B cell (primary cell): ENCODE measurements at regions not wholly inside any gene's neighbourhood (a gene's known extent, or its start where the extent isn't known, plus 50 kb on each side); places are given as distances from the start of the nearest gene placed in this dataset.
"Not testable (repeated sequence)": the region's sequence is repeated elsewhere in the genome, so short reads cannot be mapped to it uniquely, and the experiment has no call there.

ENCODE experiments used
- ATAC-seq: fragments of 200-7000 bp; cut with Tn5 transposase; one replicate; pipeline ENCODE4 v1.10.0; 2021; ENCODE audit warnings: low read depth, mild to moderate bottlenecking, moderate number of reproducible peaks, moderate library complexity
- CTCF ChIA-PET: fragments of 350-600 bp; sonication (Branson Sonifier 250); formaldehyde crosslinking; loops from one replicate; lab custom pipeline; 2021; ENCODE audit warnings: antibody characterized with exemption, inconsistent platforms; lab: Charles Lee
- POLR2A ChIA-PET: fragments of 350-600 bp; sonication (Branson Sonifier 250); formaldehyde crosslinking; loops from one replicate; lab custom pipeline; 2021; ENCODE audit warnings: antibody characterized with exemption; lab: Charles Lee
- DNase-seq: peaks from one replicate; pipeline ENCODE4 v3.0.0; 2013
- H2AFZ ChIP-seq: 2 replicates; pipeline ENCODE4 v1.6.1; 2012; ENCODE audit warnings: mild to moderate bottlenecking, low read depth, low read length; ENCODE audit not compliant: insufficient read depth, poor library complexity, severe bottlenecking
- H3K27ac ChIP-seq, 2 donors: 1 replicate in 1 of 2; 2 replicates in 1 of 2; pipeline ENCODE4 v1.5.1; 2012 to 2013; ENCODE audit warnings: low read length in 2 of 2, mild to moderate bottlenecking in 2 of 2, moderate library complexity in 1 of 2
- H3K27me3 ChIP-seq, 4 experiments: fragments of 200-600 bp in 1 of 4; sonication (generic) in 1 of 4; replicated peaks in 1 of 4; 1 replicate in 2 of 4; 2 replicates in 2 of 4; pipeline versions ENCODE4 v1.6.1 to v1.7.0; 2013 to 2016; ENCODE audit warnings: low read length in 3 of 4, mild to moderate bottlenecking in 2 of 4, mixed read lengths in 1 of 4, moderate library complexity in 1 of 4; ENCODE audit not compliant: insufficient read depth in 4 of 4, control insufficient read depth in 3 of 4; ENCODE audit errors: control extremely low read depth in 1 of 4
- H3K36me3 ChIP-seq, 2 experiments: replicated peaks in 1 of 2; 1 replicate in 1 of 2; 2 replicates in 1 of 2; pipeline versions ENCODE4 v1.6.1 to v1.7.1; 2013; ENCODE audit warnings: low read length in 1 of 2; ENCODE audit not compliant: insufficient read depth in 2 of 2, control insufficient read depth in 1 of 2; ENCODE audit errors: control extremely low read depth in 1 of 2, extremely low read depth in 1 of 2
- H3K4me1 ChIP-seq, 2 donors: fragments of 200-600 bp in 1 of 2; sonication (generic) in 1 of 2; 1 replicate in 1 of 2; 2 replicates in 1 of 2; pipeline versions ENCODE4 v1.5.1 to v1.6.1; 2013 to 2017; ENCODE audit warnings: low read length in 2 of 2; ENCODE audit not compliant: control insufficient read depth in 2 of 2, insufficient read depth in 2 of 2
- H3K4me2 ChIP-seq: replicated peaks from 2 replicates; pipeline ENCODE3; 2012; ENCODE audit warnings: mild to moderate bottlenecking, low read depth, low read length; ENCODE audit not compliant: poor library complexity, severe bottlenecking
- H3K4me3 ChIP-seq, 5 experiments: fragments of 200-600 bp in 1 of 5; sonication (generic) in 1 of 5; 1 replicate in 3 of 5; 2 replicates in 2 of 5; pipeline versions ENCODE4 v1.5.1 to v1.7.0; 2011 to 2016; ENCODE audit warnings: low read length in 4 of 5, mild to moderate bottlenecking in 4 of 5, low read depth in 2 of 5, control low read depth in 1 of 5, moderate library complexity in 1 of 5; ENCODE audit not compliant: insufficient read depth in 1 of 5; ENCODE audit errors: control extremely low read depth in 1 of 5, extremely low read depth in 1 of 5
- H3K79me2 ChIP-seq: fragments of 200-600 bp; sonication (generic); one replicate; pipeline ENCODE4 v1.6.0; 2016; ENCODE audit warnings: low read length; ENCODE audit not compliant: control insufficient read depth, insufficient read depth
- H3K9ac ChIP-seq: fragments of 200-600 bp; sonication (generic); 2 replicates; pipeline ENCODE4 v1.6.1; 2017; ENCODE audit warnings: mild to moderate bottlenecking, low read length, moderate library complexity
- H3K9me3 ChIP-seq, 3 donors: one replicate each; pipeline versions ENCODE4 v1.6.1 to v1.7.1; 2013; ENCODE audit warnings: low read length in 2 of 3; ENCODE audit not compliant: control insufficient read depth in 2 of 3, insufficient read depth in 1 of 3; ENCODE audit errors: control extremely low read depth in 1 of 3
- H4K20me1 ChIP-seq: 2 replicates; pipeline ENCODE4 v1.6.0; 2012; ENCODE audit warnings: mild to moderate bottlenecking, low read length; ENCODE audit not compliant: insufficient read depth, control insufficient read depth, poor library complexity, severe bottlenecking
- H3K27ac Mint-ChIP-seq: one replicate; pipeline ENCODE4 v1.8.0; 2021; ENCODE audit warnings: mixed read lengths
- H3K27me3 Mint-ChIP-seq: one replicate; pipeline ENCODE4 v1.8.0; 2021; ENCODE audit warnings: mixed read lengths
- H3K4me1 Mint-ChIP-seq: one replicate; pipeline ENCODE4 v1.8.0; 2021; ENCODE audit warnings: mixed read lengths
- H3K4me3 Mint-ChIP-seq: one replicate; pipeline ENCODE4 v1.8.0; 2021; ENCODE audit warnings: mixed read lengths
- H3K9me3 Mint-ChIP-seq: one replicate; pipeline ENCODE4 v1.8.0; 2022; ENCODE audit warnings: mixed read lengths; ENCODE audit not compliant: insufficient read depth
- EZH2 ChIP-seq: IDR thresholded peaks from 2 replicates; pipeline ENCODE4 v1.6.1; 2012; ENCODE audit warnings: borderline replicate concordance, low read depth, mild to moderate bottlenecking, moderate library complexity, low read length; ENCODE audit not compliant: insufficient read depth, poor library complexity, severe bottlenecking
- WGBS: methylation state at CpG from one replicate; pipeline ENCODE4 v1.1.5; 2013; ENCODE audit warnings: missing lambda C conversion rate; ENCODE audit not compliant: insufficient coverage; 5-methylcytosine and 5-hydroxymethylcytosine counted together
- intact Hi-C: fragments of 100-400 bp; cut with micrococcal nuclease; formaldehyde crosslinking; loops from one replicate; pipeline ENCODE4 v1.10.0; 2022
- TF ChIP-seq, protein P1 (sequence below): fragments of 200-600 bp; IDR thresholded peaks from one replicate; pipeline ENCODE4 v1.8.0; 2022; ENCODE audit warnings: antibody characterized with exemption, mild to moderate bottlenecking

DNA sequence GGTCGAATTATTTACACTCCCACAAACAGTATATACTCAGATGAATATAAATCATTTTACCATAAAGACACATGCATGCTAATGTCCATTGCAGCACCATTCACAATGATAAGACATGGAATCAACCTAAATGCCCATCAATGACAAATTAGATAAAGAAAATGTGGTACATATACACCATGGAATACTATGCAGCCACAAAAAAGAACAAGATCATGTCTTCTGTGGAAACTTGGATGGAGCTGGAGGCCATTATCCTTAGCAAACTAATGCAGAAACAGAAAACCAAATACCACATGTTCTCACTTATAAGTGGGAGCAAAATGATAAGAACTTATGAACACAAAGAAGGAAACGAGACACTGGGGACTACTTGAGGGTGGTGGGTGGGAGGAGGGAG is 125.3 kb downstream of the CD83 start:
- H3K27me3 ChIP-seq, H3K4me3 Mint-ChIP-seq, DNase-seq, intact Hi-C loops, H3K9me3 Mint-ChIP-seq, H3K36me3 ChIP-seq, H3K27ac ChIP-seq, H3K79me2 ChIP-seq, H3K4me2 ChIP-seq, H3K9ac ChIP-seq, H3K27ac Mint-ChIP-seq, H3K9me3 ChIP-seq, H3K27me3 Mint-ChIP-seq, H4K20me1 ChIP-seq, H3K4me3 ChIP-seq, CTCF ChIA-PET, H2AFZ ChIP-seq, ATAC-seq: not testable (repeated sequence)
- peaks cover 16 to 21% of the 10 kb centered on the region in 2 donors for H3K4me1 ChIP-seq
- POLR2A ChIA-PET = interaction anchor here (0.6 kb wide), 1 partner anchor 9 kb away, joined by 4 read pairs; no protein-coding TSS in a partner anchor
- peaks cover 26% of the 10 kb centered on the region for H3K4me1 Mint-ChIP-seq
- WGBS = no CpG with 5 or more reads among the region's 2 CpGs

DNA sequence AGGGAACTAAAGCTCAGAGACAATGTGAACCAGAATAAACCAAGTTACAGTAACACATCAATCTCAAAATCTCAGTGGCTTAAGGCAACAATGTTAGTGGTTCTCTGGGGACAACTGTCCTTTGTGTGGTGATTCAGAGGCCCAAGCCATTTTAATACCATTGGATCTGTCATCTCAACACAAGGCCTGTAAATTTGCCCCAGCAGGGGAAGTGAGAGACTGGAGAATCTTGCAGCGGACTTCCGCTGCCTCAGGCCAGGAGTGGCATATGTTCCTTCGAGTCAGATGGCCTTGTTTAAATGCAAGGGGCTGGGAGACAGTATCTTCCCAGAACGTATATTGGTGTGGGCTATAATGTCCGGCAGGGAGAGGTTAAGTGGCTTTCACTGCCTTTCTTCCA is 126.0 kb downstream of the CD83 start:
- no peak overlapping the region for H2AFZ ChIP-seq
- peaks cover 24% of the 10 kb centered on the region for H3K4me1 Mint-ChIP-seq
- WGBS = 100% methylated on average over 3 of the region's 5 CpGs
- no peak overlapping the region for H3K4me3 ChIP-seq
- TF ChIP-seq, protein P1, sequence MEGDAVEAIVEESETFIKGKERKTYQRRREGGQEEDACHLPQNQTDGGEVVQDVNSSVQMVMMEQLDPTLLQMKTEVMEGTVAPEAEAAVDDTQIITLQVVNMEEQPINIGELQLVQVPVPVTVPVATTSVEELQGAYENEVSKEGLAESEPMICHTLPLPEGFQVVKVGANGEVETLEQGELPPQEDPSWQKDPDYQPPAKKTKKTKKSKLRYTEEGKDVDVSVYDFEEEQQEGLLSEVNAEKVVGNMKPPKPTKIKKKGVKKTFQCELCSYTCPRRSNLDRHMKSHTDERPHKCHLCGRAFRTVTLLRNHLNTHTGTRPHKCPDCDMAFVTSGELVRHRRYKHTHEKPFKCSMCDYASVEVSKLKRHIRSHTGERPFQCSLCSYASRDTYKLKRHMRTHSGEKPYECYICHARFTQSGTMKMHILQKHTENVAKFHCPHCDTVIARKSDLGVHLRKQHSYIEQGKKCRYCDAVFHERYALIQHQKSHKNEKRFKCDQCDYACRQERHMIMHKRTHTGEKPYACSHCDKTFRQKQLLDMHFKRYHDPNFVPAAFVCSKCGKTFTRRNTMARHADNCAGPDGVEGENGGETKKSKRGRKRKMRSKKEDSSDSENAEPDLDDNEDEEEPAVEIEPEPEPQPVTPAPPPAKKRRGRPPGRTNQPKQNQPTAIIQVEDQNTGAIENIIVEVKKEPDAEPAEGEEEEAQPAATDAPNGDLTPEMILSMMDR = no peak
- TF ChIP-seq EZH2 = no peak
- H3K4me2 ChIP-seq = no peak overlapping the region
- H4K20me1 ChIP-seq = no peaks in the 10 kb centered on the region
- no peaks in the 10 kb centered on the region for H3K27me3 ChIP-seq
- no peak overlapping the region for H3K9ac ChIP-seq
- DNase-seq (no peak), ATAC-seq (no peak)
- H3K4me1 ChIP-seq = peaks cover 16 to 21% of the 10 kb centered on the region in 2 donors
- intact Hi-C loops = no loop called here
- H3K36me3 ChIP-seq = no peaks in the 10 kb centered on the region
- H3K9me3 Mint-ChIP-seq = no peaks in the 10 kb centered on the region
- no peak overlapping the region for H3K4me3 Mint-ChIP-seq
- POLR2A ChIA-PET = interaction anchor here (0.5 kb wide), 1 partner anchor 797 kb away, joined by 6 read pairs; no protein-coding TSS in a partner anchor
- peaks cover 0 to 2% (median 0%) of the 10 kb centered on the region in 3 donors for H3K9me3 ChIP-seq
- no peak overlapping the region for H3K27ac ChIP-seq
- H3K79me2 ChIP-seq = no peaks in the 10 kb centered on the region
- CTCF ChIA-PET = no interaction called here
- H3K27ac Mint-ChIP-seq = no peak overlapping the region
- no peaks in the 10 kb centered on the region for H3K27me3 Mint-ChIP-seq
